NCI-H69 (cell line): ENCODE measurements at regions not wholly inside any gene's neighbourhood (a gene's known extent, or its start where the extent isn't known, plus 50 kb on each side); places are given as distances from the start of the nearest gene placed in this dataset.

Experiments used
- DNase-seq: peaks from one replicate; lab custom pipeline; 2025; lab: John Stamatoyannopoulos, UW

DNA sequence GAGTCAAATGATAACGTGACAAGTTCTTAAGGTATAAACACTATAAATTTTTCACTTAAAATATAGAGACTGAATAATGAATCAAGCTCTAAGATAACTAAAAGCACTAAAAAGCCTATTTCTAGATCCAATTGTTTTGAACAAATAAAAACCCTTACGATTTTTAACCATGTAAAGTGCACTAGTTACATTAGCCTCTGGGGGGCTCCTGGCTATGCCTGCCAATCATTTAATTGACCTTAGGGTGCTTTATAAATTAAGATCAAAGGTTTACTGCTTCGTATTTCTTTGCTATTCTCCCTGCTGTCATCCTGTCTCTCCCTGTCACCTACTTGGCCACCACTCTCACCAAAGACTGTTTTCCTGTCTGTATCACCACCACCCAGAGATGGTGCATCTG, 133.4 kb downstream of the ESM1 start:
- no peak for DNase-seq

DNA sequence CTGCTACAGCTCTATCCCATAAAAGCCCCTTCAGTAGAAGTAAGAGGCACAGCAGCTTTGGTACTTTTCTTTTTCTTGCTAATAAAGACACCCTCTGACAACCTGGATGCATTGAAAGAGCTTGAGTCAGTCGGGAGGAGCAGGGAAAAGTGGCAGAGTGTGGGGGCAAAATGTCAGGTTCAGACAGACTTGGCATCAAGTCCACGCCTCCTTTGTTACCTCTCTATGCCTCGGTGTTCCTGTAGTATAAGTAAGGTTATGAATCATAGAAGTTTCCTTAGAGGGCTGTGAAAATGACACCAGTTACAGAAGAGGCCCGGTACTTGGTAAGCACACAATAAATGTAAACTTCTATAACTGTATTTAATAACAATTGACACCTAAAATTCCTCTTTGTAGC, 133.9 kb downstream of the ESM1 start:
- no peak for DNase-seq

DNA sequence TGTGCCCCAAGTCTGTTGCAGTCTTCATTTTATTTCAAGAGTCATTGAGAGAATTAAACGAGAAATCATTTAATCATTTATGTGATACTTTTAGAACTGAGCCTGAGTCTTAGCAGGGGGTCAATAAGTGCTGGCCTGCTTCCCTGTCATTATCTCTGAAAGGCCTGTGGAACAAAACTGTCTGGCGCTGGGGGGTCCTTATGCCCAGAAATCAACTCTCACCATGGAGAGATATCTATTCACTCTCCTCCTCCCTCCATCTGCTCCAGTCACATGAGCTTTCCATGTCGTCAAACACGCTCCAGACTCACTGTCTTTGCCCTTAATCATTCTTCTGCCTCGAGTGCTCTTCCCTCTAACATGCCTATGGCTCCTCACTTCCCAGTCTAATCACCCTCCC, 136.8 kb downstream of the ESM1 start:
- peak; percentile 91 for DNase-seq

DNA sequence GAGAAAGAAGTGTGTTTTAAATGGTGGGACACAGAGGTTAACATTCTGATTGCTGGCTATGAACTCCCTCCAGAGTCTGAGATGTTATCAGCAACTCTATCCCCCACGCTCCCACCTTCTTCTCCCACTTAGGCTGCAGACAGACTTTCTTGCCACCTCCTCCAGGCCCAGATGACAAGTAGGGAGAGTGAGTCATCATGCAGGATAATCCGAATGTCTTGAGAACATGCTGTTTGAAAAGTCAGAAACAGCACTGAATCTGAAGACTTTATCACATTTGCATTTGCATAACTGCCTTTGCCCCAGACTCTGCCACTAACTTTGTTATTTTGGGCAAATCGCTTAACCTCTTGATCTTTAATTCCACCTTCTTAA, 139.8 kb downstream of the ESM1 start:
- DNase-seq, result no peak

DNA sequence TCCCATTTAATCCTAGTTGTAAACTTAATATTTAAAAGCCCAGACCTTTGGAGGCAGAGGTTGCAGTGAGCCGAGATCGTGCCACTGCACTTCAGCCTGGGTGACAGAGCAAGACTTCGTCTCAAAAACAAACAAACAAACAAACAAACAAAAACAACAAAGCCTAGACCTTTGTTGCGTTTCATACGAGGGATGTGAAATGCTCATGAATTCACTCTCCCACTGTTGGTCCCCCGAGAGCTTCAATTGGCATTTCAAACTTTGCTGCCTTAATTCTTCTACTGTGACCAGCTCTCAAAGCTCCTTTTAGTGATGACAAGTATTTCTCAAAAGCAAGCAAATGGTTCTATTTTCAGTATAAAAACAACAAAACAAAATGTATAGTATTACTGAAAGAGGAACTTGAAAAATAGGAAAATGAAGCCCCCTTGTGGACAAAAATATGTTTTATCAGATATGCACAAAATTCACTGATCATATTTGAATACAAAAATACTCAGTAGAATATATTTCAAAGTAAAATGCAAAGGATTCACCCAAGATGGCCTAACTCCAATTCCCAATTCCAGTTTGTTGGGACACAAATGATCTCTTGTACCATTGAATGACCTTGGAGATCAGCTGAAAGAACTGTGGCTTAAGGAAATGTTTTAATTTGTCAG, 140.4 kb downstream of the ESM1 start:
- peak; percentile 43 for DNase-seq

DNA sequence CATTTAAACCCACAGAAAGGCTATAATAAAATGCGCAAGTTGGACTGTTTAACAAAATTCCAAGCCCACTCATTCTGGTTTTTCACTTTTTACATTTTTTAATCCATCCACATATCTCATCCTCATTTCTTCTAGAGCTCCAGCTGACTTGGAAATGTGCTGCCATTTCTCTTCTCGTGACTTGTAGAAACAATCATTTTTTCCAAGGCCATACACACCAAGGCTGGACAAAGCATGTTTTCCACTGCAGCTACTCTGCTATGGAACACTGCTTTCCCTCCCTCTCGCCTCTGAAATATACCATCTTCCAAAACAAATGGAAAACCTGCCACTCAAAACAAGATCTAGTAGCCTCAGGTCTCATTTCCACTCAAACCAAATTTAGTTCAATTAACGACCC, 141.1 kb downstream of the ESM1 start:
- DNase-seq, result no peak

DNA sequence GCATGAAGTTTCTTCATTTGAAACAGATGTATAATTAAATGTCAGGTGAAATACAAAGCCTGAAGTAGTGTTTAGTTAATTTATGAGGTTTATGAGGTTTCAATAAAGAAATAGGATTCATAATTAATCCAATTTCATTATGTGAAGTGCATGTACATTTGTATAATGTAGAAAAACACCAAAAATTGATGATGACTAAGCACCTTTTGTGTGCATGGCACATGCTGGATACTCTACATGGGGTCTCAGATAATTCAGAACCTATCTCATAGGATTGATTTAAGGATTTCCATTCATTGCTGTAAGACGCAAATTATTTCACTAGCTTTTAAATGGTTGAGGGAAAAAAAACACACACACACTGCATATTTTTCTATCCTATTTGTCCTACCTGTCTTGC, 143.9 kb downstream of the ESM1 start:
- DNase-seq, result no peak

DNA sequence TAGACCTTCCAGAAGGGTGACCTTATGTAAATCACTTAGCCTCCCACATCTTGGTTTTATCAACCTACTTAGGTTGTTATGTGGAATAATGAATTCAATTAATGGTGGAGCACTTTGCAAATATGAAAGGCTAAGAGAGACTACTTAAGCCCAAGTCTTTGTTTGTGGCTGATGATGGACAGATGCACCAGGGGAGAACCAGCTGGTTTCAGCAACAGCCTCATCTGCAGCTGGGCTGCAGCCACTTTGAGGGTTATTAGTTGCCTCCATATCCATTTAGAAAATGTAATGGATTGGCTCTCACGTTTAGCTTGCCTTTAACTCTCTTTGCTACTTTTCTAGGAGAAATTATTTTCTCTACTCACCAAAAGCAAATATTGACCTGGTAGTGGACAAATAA, 146.6 kb downstream of the ESM1 start:
- DNase-seq, result peak; percentile 47

DNA sequence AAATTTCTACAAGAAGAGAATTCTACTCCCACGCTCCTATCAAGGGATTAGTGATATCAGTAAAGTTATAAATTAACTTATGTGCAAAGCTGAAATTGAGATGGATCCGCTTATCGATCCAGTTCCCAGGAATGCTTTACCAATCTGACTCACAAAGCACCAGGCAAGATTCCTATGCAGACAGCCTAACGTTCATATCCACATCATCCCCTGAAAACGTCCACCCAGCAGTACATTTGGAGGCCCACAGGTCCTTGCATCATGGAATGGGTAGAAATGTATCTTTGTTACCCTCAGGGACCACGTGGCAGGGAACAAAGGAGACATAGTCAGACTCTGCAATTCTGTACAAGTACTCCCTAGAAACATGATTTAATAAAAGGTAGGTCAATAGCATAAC, 147.4 kb downstream of the ESM1 start:
- DNase-seq, result no peak

DNA sequence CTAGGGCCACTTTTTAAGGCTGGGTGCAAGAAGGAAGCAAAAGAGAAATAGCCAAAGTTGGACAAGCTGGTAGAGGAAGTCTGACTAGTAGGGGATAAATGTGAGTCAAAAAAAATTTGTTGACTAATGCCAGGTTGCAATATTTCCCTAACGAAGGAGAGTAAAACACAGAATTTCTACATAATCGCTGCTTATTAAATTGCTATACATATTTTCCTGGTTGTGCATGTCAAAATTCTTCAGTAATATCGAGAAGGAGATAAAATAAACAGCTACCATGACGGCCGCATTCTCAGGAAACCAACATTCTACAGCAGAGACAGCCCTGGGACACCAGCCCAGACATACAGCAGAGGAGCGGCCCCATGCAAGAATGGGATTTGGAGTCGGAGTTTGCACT, 148.3 kb downstream of the ESM1 start:
- no peak for DNase-seq

DNA sequence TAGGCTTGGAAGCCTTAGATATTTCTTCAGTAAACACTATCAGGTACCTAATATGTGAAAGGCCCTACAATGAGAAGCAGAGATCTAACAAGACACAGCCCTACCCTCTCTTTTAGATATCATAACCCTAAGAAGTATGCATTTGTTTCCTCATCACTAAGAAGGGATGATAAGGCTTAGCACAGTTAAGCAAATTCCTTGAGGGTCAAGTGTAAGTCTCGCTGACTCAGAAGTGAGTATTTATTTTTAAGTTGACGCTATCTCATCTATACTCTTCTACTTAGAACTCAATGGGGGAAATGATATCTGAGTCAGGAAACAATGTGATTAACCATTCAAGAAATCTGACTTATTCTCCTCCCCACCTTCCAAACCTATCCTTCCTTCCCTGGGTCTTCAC, 149.7 kb downstream of the ESM1 start:
- no peak for DNase-seq

DNA sequence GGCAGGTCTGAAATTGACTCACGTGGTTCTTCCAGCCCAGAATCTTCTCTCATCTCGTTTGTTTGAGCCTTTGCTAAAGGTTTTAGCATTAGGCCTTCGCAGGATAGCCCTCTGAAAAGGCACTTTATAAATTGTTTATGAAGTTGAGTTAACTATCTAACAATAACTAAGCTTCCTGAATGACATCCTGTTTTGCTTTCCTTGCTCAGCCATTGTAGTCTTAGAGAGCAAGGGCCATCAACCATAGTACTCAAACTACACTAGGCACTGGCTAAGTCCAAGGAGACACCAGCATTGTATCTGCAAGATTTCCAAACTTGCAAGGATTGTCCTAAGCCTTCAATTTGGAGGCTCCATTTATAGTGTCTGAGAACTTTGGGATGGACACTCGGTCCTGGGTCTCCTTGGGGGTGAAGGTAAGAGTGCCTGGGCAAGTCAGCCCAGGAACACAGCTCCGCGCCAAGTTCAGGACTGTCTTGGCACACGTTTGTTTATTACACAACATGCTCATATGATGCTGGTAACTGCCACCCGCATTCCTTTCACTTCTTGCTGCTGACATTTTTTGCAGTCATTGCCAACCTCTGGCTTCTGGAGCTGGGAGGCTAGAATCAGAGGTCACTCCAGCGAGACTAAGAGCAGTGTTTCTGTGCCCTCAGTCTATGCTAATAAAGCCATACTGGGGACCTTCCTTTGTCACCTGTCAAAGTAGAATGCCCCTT, 151.1 kb downstream of the ESM1 start:
- DNase-seq, result no peak

DNA sequence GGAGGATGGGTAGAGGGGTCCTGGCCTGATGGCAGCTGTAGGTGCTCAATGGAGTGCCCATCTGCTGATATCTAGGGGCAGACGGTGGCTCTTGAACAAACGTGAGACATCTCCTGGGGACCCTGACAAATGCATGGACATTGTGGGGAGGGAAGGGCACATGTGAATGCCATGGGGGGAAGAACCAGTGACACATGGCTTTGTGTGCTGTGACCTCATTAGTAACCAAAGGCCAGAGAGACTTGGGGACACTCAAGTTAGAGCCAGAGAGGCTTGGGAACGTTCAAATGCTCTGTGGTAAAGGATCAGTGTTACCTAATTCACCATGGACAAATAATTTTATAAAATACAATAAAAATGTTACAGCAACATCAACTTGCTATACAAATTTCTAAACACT, 151.8 kb downstream of the ESM1 start:
- no peak for DNase-seq

DNA sequence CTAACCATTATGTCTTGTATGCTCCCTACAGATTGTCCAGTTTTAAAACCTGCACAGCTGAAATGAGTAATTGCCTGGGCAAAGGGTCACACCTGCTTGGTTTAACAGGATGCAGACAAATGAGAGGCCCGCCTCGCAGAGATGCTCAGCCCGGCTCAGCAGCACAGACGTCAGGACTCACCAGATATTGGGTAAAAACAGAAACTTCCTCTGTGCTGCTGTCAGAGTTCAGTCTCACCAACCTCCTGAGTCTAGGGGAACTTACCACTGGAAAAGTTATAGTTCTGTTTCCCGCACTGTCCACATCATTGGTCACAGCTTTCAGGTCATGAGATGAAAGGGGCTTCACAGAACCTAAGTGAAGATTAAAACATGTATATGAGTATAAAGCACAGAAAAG, 152.5 kb downstream of the ESM1 start:
- peak; percentile 43 for DNase-seq

DNA sequence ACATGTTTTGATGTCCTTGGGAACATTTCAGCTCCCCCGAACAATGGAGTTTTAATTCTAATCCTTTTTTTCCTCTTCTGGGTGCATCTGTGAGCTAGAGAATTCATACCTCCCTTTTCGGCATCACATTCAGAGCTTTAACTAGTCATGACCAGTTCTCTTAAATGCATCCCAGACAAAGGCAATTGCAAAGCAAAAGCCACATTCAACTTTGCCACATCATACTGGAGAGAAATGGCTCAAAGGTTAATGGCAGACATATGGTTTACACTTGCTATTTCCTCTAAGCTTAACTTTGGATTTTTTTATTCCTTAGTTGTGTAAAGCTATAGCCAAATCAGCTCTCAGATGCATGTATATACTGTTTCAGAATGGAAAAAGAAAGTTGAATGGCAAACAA, 153.3 kb downstream of the ESM1 start:
- DNase-seq, result no peak

DNA sequence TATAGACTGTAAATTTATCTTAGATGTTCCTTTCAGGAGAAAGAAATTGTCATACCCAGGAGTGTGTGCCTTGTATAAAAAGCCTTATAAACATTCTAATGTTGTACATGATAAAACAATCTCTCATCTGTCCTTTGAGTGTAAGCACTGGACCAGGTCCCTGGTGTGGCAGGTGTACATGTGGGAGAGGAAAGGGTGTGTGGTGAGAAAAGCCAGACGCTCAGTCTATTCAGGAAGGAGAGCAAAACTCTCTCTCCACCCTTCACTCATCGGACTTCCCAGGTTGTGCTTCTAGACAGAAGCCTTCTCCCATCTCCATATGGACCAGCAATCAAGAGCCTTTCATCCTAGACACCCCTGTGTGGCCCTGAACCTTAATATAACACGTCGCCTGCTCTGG, 154.2 kb downstream of the ESM1 start:
- DNase-seq, result no peak

DNA sequence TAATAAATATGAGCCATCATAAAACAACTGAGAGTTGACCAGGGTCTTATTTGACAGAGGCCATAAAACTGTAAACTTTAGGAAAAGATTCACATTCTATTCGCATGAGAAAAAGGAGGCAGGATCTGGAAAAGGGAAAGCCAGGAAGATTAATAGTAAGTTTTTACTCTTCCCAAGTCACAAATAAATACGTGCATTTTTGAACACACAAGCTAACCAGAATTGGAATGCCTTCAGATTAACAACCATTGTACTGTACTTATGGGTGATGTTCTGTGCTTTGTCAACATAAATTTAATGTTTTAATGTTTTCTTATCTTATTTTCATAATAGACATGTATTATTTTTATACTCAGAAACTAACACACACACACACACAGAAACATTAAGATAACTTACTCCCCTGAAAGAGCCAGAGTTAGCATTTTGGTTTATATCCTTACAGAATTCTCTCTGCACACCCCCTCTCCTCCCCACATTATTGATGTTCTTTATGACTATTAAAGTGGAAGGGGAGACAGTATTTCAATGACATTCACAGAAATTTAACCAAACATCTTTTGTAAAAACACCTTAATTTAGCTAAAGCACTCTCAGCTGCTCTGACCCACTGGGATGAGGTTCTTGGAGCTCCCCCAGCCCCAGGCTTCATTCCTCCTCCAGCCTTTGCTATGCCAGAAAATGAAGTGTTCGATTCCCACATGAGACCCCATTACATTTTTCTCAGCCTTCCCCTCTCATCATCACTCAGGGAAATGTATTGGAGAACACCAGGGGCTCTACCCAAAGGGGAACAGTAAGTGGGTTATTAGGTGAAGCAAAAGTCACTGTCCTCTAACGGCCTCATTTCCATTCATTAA, 155.5 kb downstream of the ESM1 start:
- DNase-seq, result no peak

DNA sequence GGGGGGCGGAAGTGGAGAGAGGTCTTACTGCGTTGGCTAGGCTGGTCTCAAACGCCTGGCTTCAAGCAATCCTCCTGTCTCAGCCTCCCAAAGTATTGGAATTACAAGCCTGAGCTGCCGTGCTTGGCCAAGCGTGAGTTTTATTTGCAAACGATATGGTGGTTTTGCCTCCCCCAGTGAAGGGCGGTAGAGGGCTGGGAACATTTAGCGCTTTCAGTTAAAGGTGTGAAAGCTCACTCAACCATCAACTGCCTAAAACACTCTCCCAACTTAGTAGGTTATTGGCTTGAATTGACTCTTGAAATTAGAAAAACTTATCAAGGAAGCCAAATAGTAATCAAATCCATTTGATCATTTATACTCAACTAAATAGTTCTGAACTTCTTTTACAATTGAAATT, 156.3 kb downstream of the ESM1 start:
- peak; percentile 30 for DNase-seq

DNA sequence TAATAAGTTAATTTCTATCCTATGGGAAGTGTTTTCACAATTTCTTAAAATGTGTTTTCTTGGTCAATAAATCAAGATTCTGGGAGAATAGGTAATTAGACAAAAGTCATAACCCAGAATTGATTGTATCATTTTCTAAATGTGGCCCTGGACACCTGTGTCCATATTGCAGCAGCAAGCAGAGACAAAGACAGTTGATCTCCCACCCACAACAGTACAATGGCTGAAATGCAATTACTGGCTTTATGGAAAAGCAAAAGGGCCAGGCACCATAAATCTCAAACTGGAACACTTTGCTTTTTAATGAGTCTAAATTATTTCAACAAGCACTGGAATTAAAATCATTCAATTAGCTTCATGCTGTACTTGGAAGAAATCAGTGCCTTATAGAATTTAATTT, 157.2 kb downstream of the ESM1 start:
- DNase-seq, result peak; percentile 74

DNA sequence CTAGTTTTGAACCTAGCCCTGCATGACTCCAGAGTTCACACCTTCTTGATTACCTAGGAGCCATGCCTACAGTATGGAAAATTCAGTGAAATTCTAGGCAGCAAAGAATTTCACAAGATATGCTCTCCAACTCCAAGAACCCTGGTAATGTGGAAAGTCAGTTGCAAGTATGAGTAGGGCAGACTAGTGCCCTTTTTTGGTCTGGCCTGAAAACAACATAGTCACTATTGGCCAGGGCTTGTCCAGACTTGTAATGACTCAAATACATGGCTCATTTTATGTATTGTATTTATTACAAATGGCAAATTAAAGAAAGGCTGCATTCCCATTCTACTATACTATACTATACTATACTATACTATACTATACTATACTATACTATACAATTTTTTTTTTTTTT, 160.4 kb downstream of the ESM1 start:
- no peak for DNase-seq

DNA sequence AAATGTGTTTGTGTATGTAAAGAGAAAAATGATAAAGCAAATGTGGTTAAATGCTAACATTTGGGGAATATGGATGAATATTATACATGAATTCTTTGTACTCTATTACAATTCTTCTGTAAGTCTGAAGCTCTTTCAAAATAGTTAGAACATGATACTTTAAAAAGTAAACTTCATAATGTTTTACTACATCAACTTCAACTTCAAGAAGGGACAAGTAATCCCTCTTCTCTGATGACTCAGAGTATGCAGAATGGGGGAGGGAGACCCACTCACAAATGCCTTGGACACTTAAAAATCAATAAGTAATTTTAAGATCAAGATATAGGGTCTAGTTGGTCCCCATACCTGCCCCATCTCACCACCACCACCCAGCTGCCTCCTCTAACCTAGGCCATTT, 162.4 kb downstream of the ESM1 start:
- DNase-seq, result no peak

DNA sequence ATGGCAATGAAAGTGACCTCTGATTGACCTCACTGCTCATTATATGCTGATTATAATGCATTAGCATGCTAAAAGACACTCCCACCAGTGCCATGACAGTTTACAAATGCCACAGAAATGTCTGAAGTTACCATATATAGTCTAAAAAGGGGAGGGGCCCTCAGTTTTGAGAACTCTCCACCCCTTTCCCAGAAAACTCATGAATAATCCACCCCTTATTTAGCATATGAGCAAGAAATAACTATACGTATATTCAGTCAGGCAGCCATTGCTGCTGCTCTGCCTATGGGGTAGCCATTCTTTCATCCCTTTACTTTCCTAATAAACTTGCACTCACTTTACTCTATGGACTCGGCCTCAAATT, 163.1 kb downstream of the ESM1 start:
- DNase-seq, result no peak
